ENCODE measurements at regions not wholly inside any gene's neighbourhood (a gene's known extent, or its start where the extent isn't known, plus 50 kb on each side); places are given as distances from the start of the nearest gene placed in this dataset.

- no peaks in the 10 kb centered on the region for H3K27me3 Mint-ChIP-seq (ENCODE audit: low read depth)
- no peaks in the 10 kb centered on the region for H3K36me3 Mint-ChIP-seq (ENCODE audit: low read depth)
- no peaks in the 10 kb centered on the region for H3K4me1 Mint-ChIP-seq (ENCODE audit: low read depth)
- no peaks in the 10 kb centered on the region for H3K9me3 Mint-ChIP-seq
- no peak overlapping the region for H3K27ac Mint-ChIP-seq
- no peak overlapping the region for H3K4me3 Mint-ChIP-seq
These were observed 67.6 kb downstream of the NMUR2 start for GRCh38 chr5:152337484-152337883.

- no peak overlapping the region for H3K4me3 Mint-ChIP-seq
- H3K4me1 Mint-ChIP-seq (ENCODE audit: low read depth) = no peaks in the 10 kb centered on the region
- no peak overlapping the region for H3K27ac Mint-ChIP-seq
- no peaks in the 10 kb centered on the region for H3K36me3 Mint-ChIP-seq (ENCODE audit: low read depth)
- no peaks in the 10 kb centered on the region for H3K9me3 Mint-ChIP-seq
- no peaks in the 10 kb centered on the region for H3K27me3 Mint-ChIP-seq (ENCODE audit: low read depth)
These were observed 69.6 kb downstream of the NMUR2 start for GRCh38 chr5:152335461-152335860.

- no peak overlapping the region for H3K4me3 Mint-ChIP-seq
- H3K9me3 Mint-ChIP-seq = no peaks in the 10 kb centered on the region
- H3K36me3 Mint-ChIP-seq (ENCODE audit: low read depth) = no peaks in the 10 kb centered on the region
- H3K27ac Mint-ChIP-seq = no peak overlapping the region
- no peaks in the 10 kb centered on the region for H3K4me1 Mint-ChIP-seq (ENCODE audit: low read depth)
- H3K27me3 Mint-ChIP-seq (ENCODE audit: low read depth) = no peaks in the 10 kb centered on the region
These were observed 72.2 kb downstream of the NMUR2 start for GRCh38 chr5:152332716-152333460.

- no peak overlapping the region for H3K4me3 Mint-ChIP-seq
- no peaks in the 10 kb centered on the region for H3K9me3 Mint-ChIP-seq
- H3K27ac Mint-ChIP-seq = no peak overlapping the region
- H3K27me3 Mint-ChIP-seq (ENCODE audit: low read depth) = no peaks in the 10 kb centered on the region
- H3K36me3 Mint-ChIP-seq (ENCODE audit: low read depth) = no peaks in the 10 kb centered on the region
- no peaks in the 10 kb centered on the region for H3K4me1 Mint-ChIP-seq (ENCODE audit: low read depth)
These were observed 73.4 kb downstream of the NMUR2 start for GRCh38 chr5:152331718-152332117.

GRCh38 chr5:152331006-152331405 is 74.1 kb downstream of the NMUR2 start:
- Mint-ChIP-seq H3K9me3 (no peaks in the 10 kb centered on the region), H3K27ac (no peak overlapping the region), H3K4me3 (no peak overlapping the region), H3K36me3 (ENCODE audit: low read depth) (no peaks in the 10 kb centered on the region), H3K4me1 (ENCODE audit: low read depth) (no peaks in the 10 kb centered on the region), H3K27me3 (ENCODE audit: low read depth) (no peaks in the 10 kb centered on the region)

- Mint-ChIP-seq H3K4me3 (no peak overlapping the region), H3K36me3 (ENCODE audit: low read depth) (no peaks in the 10 kb centered on the region), H3K27me3 (ENCODE audit: low read depth) (no peaks in the 10 kb centered on the region), H3K27ac (no peak overlapping the region), H3K9me3 (no peaks in the 10 kb centered on the region), H3K4me1 (ENCODE audit: low read depth) (no peaks in the 10 kb centered on the region)
These were observed 75.3 kb downstream of the NMUR2 start for GRCh38 chr5:152329761-152330283.

GRCh38 chr5:152329207-152329606 is 75.9 kb downstream of the NMUR2 start:
- Mint-ChIP-seq H3K9me3 (no peaks in the 10 kb centered on the region), H3K36me3 (ENCODE audit: low read depth) (no peaks in the 10 kb centered on the region)

GRCh38 chr5:152315942-152316341 is 89.1 kb downstream of the NMUR2 start:
- no peaks in the 10 kb centered on the region for H3K4me1 Mint-ChIP-seq (ENCODE audit: low read depth)
- no peak overlapping the region for H3K27ac Mint-ChIP-seq
- no peak overlapping the region for H3K4me3 Mint-ChIP-seq
- no peaks in the 10 kb centered on the region for H3K36me3 Mint-ChIP-seq (ENCODE audit: low read depth)
- no peaks in the 10 kb centered on the region for H3K9me3 Mint-ChIP-seq
- no peaks in the 10 kb centered on the region for H3K27me3 Mint-ChIP-seq (ENCODE audit: low read depth)

More at GRCh38 chr5:152329207-152329606, 75.9 kb downstream of the NMUR2 start:
- Mint-ChIP-seq H3K27me3 (ENCODE audit: low read depth) (no peaks in the 10 kb centered on the region), H3K4me3 (no peak overlapping the region), H3K4me1 (ENCODE audit: low read depth) (no peaks in the 10 kb centered on the region), H3K27ac (no peak overlapping the region)

- Mint-ChIP-seq H3K4me1 (ENCODE audit: low read depth) (no peaks in the 10 kb centered on the region), H3K27ac (no peak overlapping the region), H3K4me3 (no peak overlapping the region), H3K27me3 (ENCODE audit: low read depth) (no peaks in the 10 kb centered on the region), H3K36me3 (ENCODE audit: low read depth) (no peaks in the 10 kb centered on the region), H3K9me3 (no peaks in the 10 kb centered on the region)
These were observed 90.8 kb downstream of the NMUR2 start for GRCh38 chr5:152314196-152314829.

- Mint-ChIP-seq H3K9me3 (no peaks in the 10 kb centered on the region), H3K36me3 (ENCODE audit: low read depth) (no peaks in the 10 kb centered on the region), H3K4me1 (ENCODE audit: low read depth) (no peaks in the 10 kb centered on the region), H3K27ac (no peak overlapping the region), H3K27me3 (ENCODE audit: low read depth) (no peaks in the 10 kb centered on the region), H3K4me3 (no peak overlapping the region)
These were observed 95.1 kb downstream of the NMUR2 start for GRCh38 chr5:152309926-152310450.

GRCh38 chr5:152306386-152306785 is 98.7 kb downstream of the NMUR2 start:
- H3K36me3 Mint-ChIP-seq (ENCODE audit: low read depth) = no peaks in the 10 kb centered on the region
- no peaks in the 10 kb centered on the region for H3K27me3 Mint-ChIP-seq (ENCODE audit: low read depth)
- H3K27ac Mint-ChIP-seq = no peak overlapping the region
- no peaks in the 10 kb centered on the region for H3K9me3 Mint-ChIP-seq
- H3K4me1 Mint-ChIP-seq (ENCODE audit: low read depth) = no peaks in the 10 kb centered on the region
- H3K4me3 Mint-ChIP-seq = no peak overlapping the region

GRCh38 chr5:152305525-152305924 is 99.6 kb downstream of the NMUR2 start:
- no peaks in the 10 kb centered on the region for H3K9me3 Mint-ChIP-seq

GRCh38 chr5:152303841-152304240 is 101.2 kb downstream of the NMUR2 start:
- H3K36me3 Mint-ChIP-seq (ENCODE audit: low read depth) = no peaks in the 10 kb centered on the region
- no peak overlapping the region for H3K4me3 Mint-ChIP-seq
- no peaks in the 10 kb centered on the region for H3K4me1 Mint-ChIP-seq (ENCODE audit: low read depth)
- no peaks in the 10 kb centered on the region for H3K27me3 Mint-ChIP-seq (ENCODE audit: low read depth)
- no peaks in the 10 kb centered on the region for H3K9me3 Mint-ChIP-seq
- no peak overlapping the region for H3K27ac Mint-ChIP-seq

More at GRCh38 chr5:152305525-152305924, 99.6 kb downstream of the NMUR2 start:
- no peaks in the 10 kb centered on the region for H3K36me3 Mint-ChIP-seq (ENCODE audit: low read depth)
- H3K4me1 Mint-ChIP-seq (ENCODE audit: low read depth) = no peaks in the 10 kb centered on the region
- H3K27ac Mint-ChIP-seq = no peak overlapping the region
- H3K27me3 Mint-ChIP-seq (ENCODE audit: low read depth) = no peaks in the 10 kb centered on the region
- no peak overlapping the region for H3K4me3 Mint-ChIP-seq

- Mint-ChIP-seq H3K4me3 (no peak overlapping the region), H3K4me1 (ENCODE audit: low read depth) (no peaks in the 10 kb centered on the region), H3K9me3 (no peaks in the 10 kb centered on the region), H3K27me3 (ENCODE audit: low read depth) (no peaks in the 10 kb centered on the region), H3K27ac (no peak overlapping the region), H3K36me3 (ENCODE audit: low read depth) (no peaks in the 10 kb centered on the region)
These were observed 107.2 kb downstream of the NMUR2 start for GRCh38 chr5:152297866-152298265.

GRCh38 chr5:152293189-152293588 is 111.9 kb downstream of the NMUR2 start:
- Mint-ChIP-seq H3K27ac (no peak overlapping the region), H3K4me1 (ENCODE audit: low read depth) (no peaks in the 10 kb centered on the region), H3K9me3 (no peaks in the 10 kb centered on the region), H3K36me3 (ENCODE audit: low read depth) (no peaks in the 10 kb centered on the region), H3K4me3 (no peak overlapping the region), H3K27me3 (ENCODE audit: low read depth) (no peaks in the 10 kb centered on the region)
